GM13977 (cell line): ENCODE measurements at regions not wholly inside any gene's neighbourhood (a gene's known extent, or its start where the extent isn't known, plus 50 kb on each side); places are given as distances from the start of the nearest gene placed in this dataset.
"Not testable (repeated sequence)": the region's sequence is repeated elsewhere in the genome, so short reads cannot be mapped to it uniquely, and the experiment has no call there.

ENCODE experiments used
- DNase-seq: peaks from one replicate; pipeline ENCODE4 v3.0.0; 2012; ENCODE audit warnings: low spot score
- in situ Hi-C: fragments of 300-500 bp; cut with MboI; formaldehyde crosslinking; loops from one replicate; pipeline ENCODE4 v1.12.0; 2022; ENCODE audit warnings: low sequenced_read_pairs, low pct_unique_long_range_greater_than_20kb, mixed read lengths, inconsistent platforms; ENCODE audit not compliant: unreplicated experiment
- TF ChIP-seq, protein P1 (sequence below): IDR thresholded peaks from 2 replicates; pipeline ENCODE4 v1.5.1; 2012; ENCODE audit warnings: mild to moderate bottlenecking, control low read depth; ENCODE audit not compliant: insufficient read depth; ENCODE audit errors: extremely low read depth, missing control alignments

DNA sequence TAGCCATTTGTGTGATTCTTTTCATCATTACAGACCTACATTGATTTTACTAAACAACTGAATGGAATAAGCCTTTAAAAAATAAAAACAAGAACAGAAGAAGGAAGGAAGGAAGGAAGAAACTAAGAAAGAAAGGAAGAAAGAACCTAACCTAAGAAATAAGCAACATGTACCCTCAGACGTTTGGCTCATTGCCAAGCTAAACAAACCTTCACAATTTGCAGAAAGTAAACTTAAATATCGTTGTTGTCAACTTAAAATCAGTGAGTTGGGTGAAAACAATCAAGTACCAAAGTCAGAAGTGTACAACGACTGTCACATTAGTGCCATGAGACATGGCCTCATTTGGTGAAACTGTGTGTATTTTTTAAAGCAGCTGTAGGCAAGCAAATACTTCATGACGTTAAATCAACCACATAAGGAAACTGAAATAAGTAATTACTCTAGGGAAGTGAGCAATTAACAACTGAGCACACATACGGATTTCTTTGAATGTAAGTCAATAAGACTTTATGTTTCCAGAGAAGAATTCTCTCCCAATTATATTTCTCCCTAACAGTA lies 313.1 kb upstream of the TMPRSS15 start:
- DNase-seq = no peak
- TF ChIP-seq, protein P1, sequence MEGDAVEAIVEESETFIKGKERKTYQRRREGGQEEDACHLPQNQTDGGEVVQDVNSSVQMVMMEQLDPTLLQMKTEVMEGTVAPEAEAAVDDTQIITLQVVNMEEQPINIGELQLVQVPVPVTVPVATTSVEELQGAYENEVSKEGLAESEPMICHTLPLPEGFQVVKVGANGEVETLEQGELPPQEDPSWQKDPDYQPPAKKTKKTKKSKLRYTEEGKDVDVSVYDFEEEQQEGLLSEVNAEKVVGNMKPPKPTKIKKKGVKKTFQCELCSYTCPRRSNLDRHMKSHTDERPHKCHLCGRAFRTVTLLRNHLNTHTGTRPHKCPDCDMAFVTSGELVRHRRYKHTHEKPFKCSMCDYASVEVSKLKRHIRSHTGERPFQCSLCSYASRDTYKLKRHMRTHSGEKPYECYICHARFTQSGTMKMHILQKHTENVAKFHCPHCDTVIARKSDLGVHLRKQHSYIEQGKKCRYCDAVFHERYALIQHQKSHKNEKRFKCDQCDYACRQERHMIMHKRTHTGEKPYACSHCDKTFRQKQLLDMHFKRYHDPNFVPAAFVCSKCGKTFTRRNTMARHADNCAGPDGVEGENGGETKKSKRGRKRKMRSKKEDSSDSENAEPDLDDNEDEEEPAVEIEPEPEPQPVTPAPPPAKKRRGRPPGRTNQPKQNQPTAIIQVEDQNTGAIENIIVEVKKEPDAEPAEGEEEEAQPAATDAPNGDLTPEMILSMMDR = no peak
- in situ Hi-C loops = no loop called here

DNA sequence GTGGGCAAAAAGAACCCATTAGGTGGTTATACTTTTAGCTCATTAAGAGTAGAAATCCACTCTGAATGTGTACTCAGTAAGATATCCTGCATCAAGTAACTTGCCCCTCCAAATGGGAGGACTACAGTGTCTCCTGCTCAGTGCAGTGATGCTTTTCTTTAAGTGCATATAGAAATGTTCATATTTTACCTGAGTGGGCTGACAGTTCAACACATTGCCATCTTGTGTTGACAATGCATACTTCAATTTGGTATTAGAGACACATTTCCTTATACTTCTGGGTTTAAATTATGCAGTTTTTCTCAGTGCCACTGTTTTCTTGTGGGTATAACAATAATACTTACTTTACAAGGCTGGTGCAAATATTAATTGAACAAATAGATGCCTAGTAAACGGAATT lies 318.6 kb upstream of the TMPRSS15 start:
- in situ Hi-C loops = no loop called here
- TF ChIP-seq, protein P1 = no peak
- no peak for DNase-seq

GRCh38 chr21:18723171-18723570 lies 319.6 kb upstream of the TMPRSS15 start:
- in situ Hi-C loops = no loop called here
- TF ChIP-seq, protein P1 = no peak
- DNase-seq = no peak

DNA sequence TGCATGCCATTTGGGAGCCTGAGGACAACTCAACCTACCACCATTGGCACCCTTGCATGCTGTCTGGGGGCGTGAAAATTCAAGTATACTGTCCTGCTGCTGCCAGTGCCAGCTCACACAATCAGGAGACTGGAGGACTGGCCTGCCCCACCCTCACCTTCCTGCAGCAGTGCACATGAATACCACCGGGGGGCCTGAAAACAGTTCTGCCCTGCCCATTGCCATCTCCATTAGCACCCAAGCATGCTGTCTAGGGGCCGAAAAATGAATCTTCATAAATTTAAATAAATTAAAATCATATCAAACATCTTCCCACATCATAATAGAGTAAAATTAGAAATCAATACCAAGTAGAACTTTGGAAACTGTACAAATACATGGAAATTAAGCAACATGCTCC lies 322.1 kb upstream of the TMPRSS15 start:
- TF ChIP-seq, protein P1 = no peak
- in situ Hi-C loops = no loop called here
- no peak for DNase-seq

- TF ChIP-seq, protein P1 = no peak
- DNase-seq = no peak
- in situ Hi-C loops = no loop called here
These were observed 338.4 kb upstream of the TMPRSS15 start for GRCh38 chr21:18741954-18742353.

- DNase-seq = no peak
- in situ Hi-C loops = no loop called here
- TF ChIP-seq, protein P1 = no peak
These were observed 339.9 kb upstream of the TMPRSS15 start for GRCh38 chr21:18743531-18743930.

GRCh38 chr21:18744840-18745239 lies 341.3 kb upstream of the TMPRSS15 start:
- TF ChIP-seq, protein P1 = no peak
- DNase-seq = no peak
- in situ Hi-C loops = no loop called here

DNA sequence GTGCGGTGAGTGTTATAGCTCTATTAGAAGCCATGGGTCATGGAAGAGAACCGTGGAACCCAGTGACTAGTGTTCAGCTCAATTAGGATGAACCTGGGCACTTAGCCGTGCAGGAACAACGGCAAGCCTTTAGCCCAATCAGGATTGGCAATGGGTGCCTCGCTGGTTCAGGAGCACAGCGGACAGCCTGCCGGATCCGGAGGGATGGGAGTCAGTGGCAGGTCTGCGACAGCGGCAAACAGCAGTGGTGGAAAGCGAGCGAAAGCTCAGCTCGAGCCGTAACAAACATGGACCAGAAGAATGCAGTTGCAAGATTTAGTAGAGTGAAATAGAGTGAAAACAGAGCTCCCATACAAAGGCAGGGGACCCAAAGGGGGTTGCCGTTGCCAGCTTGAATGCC lies 349.3 kb upstream of the TMPRSS15 start:
- in situ Hi-C loops, DNase-seq: not testable (repeated sequence)

DNA sequence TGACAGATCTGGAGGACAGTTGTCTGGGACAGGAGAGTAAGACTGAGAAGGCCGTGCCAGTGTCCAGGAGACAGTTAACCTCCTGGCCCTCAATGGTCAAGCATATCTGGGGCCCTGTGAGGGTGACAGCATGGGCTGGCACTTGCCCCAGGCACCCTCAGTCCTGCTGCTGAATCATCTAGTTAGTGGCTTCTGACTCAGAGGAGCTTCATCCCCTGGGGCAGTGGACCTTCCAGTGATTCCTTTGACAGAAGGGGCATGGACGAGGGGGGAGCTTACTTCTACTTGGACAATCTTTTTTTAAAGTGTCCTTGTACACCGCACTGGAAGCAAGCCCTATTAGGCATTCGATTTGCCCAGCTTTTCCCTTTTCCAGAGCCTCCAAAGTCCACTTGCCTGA lies 352.7 kb upstream of the TMPRSS15 start:
- in situ Hi-C loops = not testable (repeated sequence)

More for the DNA sequence above, 352.7 kb upstream of the TMPRSS15 start:
- DNase-seq = not testable (repeated sequence)
